DMS53 treated with DMSO at 0.1 percent for 48 hours (cell line): ENCODE measurements at regions not wholly inside any gene's neighbourhood (a gene's known extent, or its start where the extent isn't known, plus 50 kb on each side); places are given as distances from the start of the nearest gene placed in this dataset.

ENCODE experiments used
- DNase-seq: peaks from one replicate; lab custom pipeline; 2025; ENCODE audit not compliant: unreplicated experiment; lab: John Stamatoyannopoulos, UW

GRCh38 chr13:99027661-99028425, 50.0 kb upstream of the DOCK9 start:
- no peak for DNase-seq

- DNase-seq: no peak
These were observed 51.0 kb upstream of the DOCK9 start for GRCh38 chr13:99028890-99029289.

GRCh38 chr13:99029576-99029975, 51.7 kb upstream of the DOCK9 start:
- DNase-seq: no peak

- no peak for DNase-seq
These were observed 52.5 kb upstream of the DOCK9 start for GRCh38 chr13:99030326-99030725.

- no peak for DNase-seq
These were observed 54.0 kb upstream of the DOCK9 start for GRCh38 chr13:99031832-99032231.

- no peak for DNase-seq
These were observed 56.0 kb upstream of the DOCK9 start for GRCh38 chr13:99033814-99034213.

GRCh38 chr13:99034333-99035085, 56.6 kb upstream of the DOCK9 start:
- no peak for DNase-seq

- DNase-seq: no peak
These were observed 57.9 kb upstream of the DOCK9 start for GRCh38 chr13:99035715-99036114.

GRCh38 chr13:99037756-99038155, 59.9 kb upstream of the DOCK9 start:
- DNase-seq: no peak

- DNase-seq: no peak
These were observed 61.9 kb upstream of the DOCK9 start for GRCh38 chr13:99039718-99040280.

- DNase-seq: peak; percentile 58
These were observed 62.8 kb upstream of the DOCK9 start for GRCh38 chr13:99040536-99041131.

GRCh38 chr13:99041337-99041736, 63.5 kb upstream of the DOCK9 start:
- DNase-seq: no peak

- no peak for DNase-seq
These were observed 63.9 kb upstream of the DOCK9 start for GRCh38 chr13:99041788-99042187.

- no peak for DNase-seq
These were observed 64.8 kb upstream of the DOCK9 start for GRCh38 chr13:99042521-99043250.

- no peak for DNase-seq
These were observed 66.0 kb upstream of the DOCK9 start for GRCh38 chr13:99043831-99044231.

- no peak for DNase-seq
These were observed 66.9 kb upstream of the DOCK9 start for GRCh38 chr13:99044764-99045163.

- no peak for DNase-seq
These were observed 67.5 kb upstream of the DOCK9 start for GRCh38 chr13:99045396-99045795.

- no peak for DNase-seq
These were observed 69.0 kb upstream of the DOCK9 start for GRCh38 chr13:99046851-99047250.

GRCh38 chr13:99050983-99051488, 73.2 kb upstream of the DOCK9 start:
- no peak for DNase-seq

- DNase-seq: no peak
These were observed 74.0 kb upstream of the DOCK9 start for GRCh38 chr13:99051768-99052455.
